K562 (cell line): ENCODE measurements at regions not wholly inside any gene's neighbourhood (a gene's known extent, or its start where the extent isn't known, plus 50 kb on each side); places are given as distances from the start of the nearest gene placed in this dataset.

Source experiments
- ATAC-seq: fragments of 200-7000 bp; cut with Tn5 transposase; 3 replicates; pipeline ENCODE4 v1.9.1; 2020; ENCODE audit warnings: moderate library complexity
- BruUV-seq: library from RNA; stranded (reverse); fragments of 400-500 nt; replicated peaks from 2 replicates; lab custom pipeline; 2021; lab: Mats Ljungman, UMichigan
- CTCF ChIA-PET: fragments of 300-600 bp; formaldehyde crosslinking; extraction: SDS; loops from one replicate; lab custom pipeline; 2021; ENCODE audit warnings: low intra/inter-chr PET ratio; lab: Yijun Ruan, JAX
- POLR2A ChIA-PET: fragments of 300-600, 350-650 bp; sonication (Branson Sonifier 250); formaldehyde crosslinking; extraction: SDS; loops from one replicate; lab custom pipeline; 2021; ENCODE audit warnings: antibody characterized with exemption, inconsistent platforms; lab: Yijun Ruan, JAX
- DNase-seq, 4 experiments: peaks; one replicate each; pipeline versions ENCODE4 v3.0.0 to v3.0.0-alpha.2; 2011 to 2018; ENCODE audit warnings: low spot score in 3 of 4, mixed read lengths in 3 of 4; ENCODE audit errors: extremely low read depth in 1 of 4
- FAIRE-seq: peaks from 2 replicates; lab custom pipeline; 2011; peaks lifted over from hg19 to GRCh38; lab: Jason Lieb, UNC
- H2AFZ ChIP-seq: 2 replicates; pipeline ENCODE4 v1.6.0; 2011; ENCODE audit warnings: low read depth, low read length, control low read depth, inconsistent platforms
- H3K27ac ChIP-seq: fragments of 200-600 bp; 3 replicates; pipeline ENCODE4 v1.8.0; 2011; ENCODE audit warnings: low read depth, mild to moderate bottlenecking, control low read depth, inconsistent platforms, low read length, moderate library complexity, mixed read lengths; ENCODE audit errors: extremely low read depth
- H3K27me3 ChIP-seq, 2 experiments: fragments of 300-600 bp in 1 of 2; 2 replicates in 1 of 2; 3 replicates in 1 of 2; pipeline versions ENCODE4 v1.6.0 to v1.8.0; 2011; ENCODE audit warnings: inconsistent platforms in 2 of 2, low read length in 2 of 2, mild to moderate bottlenecking in 1 of 2, mixed read lengths in 1 of 2, moderate library complexity in 1 of 2; ENCODE audit not compliant: control insufficient read depth in 2 of 2, insufficient read depth in 2 of 2
- H3K36me3 ChIP-seq: fragments of 300-600 bp; 3 replicates; pipeline ENCODE4 v1.8.0; 2011; ENCODE audit warnings: mild to moderate bottlenecking, low read length, inconsistent platforms; ENCODE audit not compliant: control insufficient read depth, insufficient read depth
- H3K4me1 ChIP-seq, 2 experiments: fragments of 200-600 bp in 1 of 2; replicated peaks in 1 of 2; 2 replicates in 1 of 2; 3 replicates in 1 of 2; pipeline versions ENCODE4 v1.5.1 to v1.8.0; 2011; ENCODE audit warnings: inconsistent platforms in 2 of 2, low read length in 2 of 2, mild to moderate bottlenecking in 1 of 2, mixed read lengths in 1 of 2, moderate library complexity in 1 of 2; ENCODE audit not compliant: control insufficient read depth in 2 of 2, insufficient read depth in 2 of 2
- H3K4me2 ChIP-seq: 2 replicates; pipeline ENCODE4 v1.6.1; 2011; ENCODE audit warnings: low read length, control low read depth, inconsistent platforms, mixed read lengths; ENCODE audit not compliant: insufficient read depth
- H3K4me3 ChIP-seq: fragments of 200-600 bp; sonication (generic), shearing (Covaris generic); 2 replicates; pipeline ENCODE4 v1.5.1; 2016; ENCODE audit warnings: control low read depth, inconsistent platforms
- H3K79me2 ChIP-seq: fragments of 200-600 bp; 3 replicates; pipeline ENCODE4 v1.8.0; 2011; ENCODE audit warnings: low read length, inconsistent platforms; ENCODE audit not compliant: control insufficient read depth, insufficient read depth
- H3K9ac ChIP-seq, 2 experiments: 2 replicates each; pipeline versions ENCODE4 v1.6.0 to v1.6.1; 2011; ENCODE audit warnings: low read depth in 2 of 2, low read length in 2 of 2, control low read depth in 1 of 2, inconsistent platforms in 1 of 2, mild to moderate bottlenecking in 1 of 2, mixed read lengths in 1 of 2; ENCODE audit not compliant: insufficient read depth in 1 of 2
- H3K9me1 ChIP-seq: one replicate; pipeline ENCODE4 v1.6.0; 2011; ENCODE audit warnings: inconsistent platforms, mild to moderate bottlenecking, low read length, moderate library complexity; ENCODE audit not compliant: control insufficient read depth, insufficient read depth
- H3K9me3 ChIP-seq: replicated peaks from 2 replicates; pipeline ENCODE4 v1.5.1; 2011; ENCODE audit warnings: low read depth, low read length, inconsistent platforms; ENCODE audit not compliant: control insufficient read depth, insufficient read depth
- H4K20me1 ChIP-seq: replicated peaks from 2 replicates; pipeline ENCODE4 v1.6.1; 2011; ENCODE audit warnings: low read length, inconsistent platforms, mixed read lengths; ENCODE audit not compliant: control insufficient read depth, insufficient read depth
- KLF13 ChIP-seq: fragments of 450-650 bp; IDR thresholded peaks from 2 replicates; pipeline ENCODE4 v1.6.1; 2016; ENCODE audit warnings: missing genetic modification characterization, low read depth, mild to moderate bottlenecking, missing compliant biosample characterization, moderate library complexity, borderline replicate concordance
- MXI1 ChIP-seq: IDR thresholded peaks from 2 replicates; pipeline ENCODE4 v1.6.1; 2011; ENCODE audit warnings: low read depth, mild to moderate bottlenecking, improper control_type of control experiment, low read length
- POLR2B ChIP-seq: fragments of 450-650 bp; IDR thresholded peaks from 2 replicates; pipeline ENCODE4 v1.6.1; 2018; ENCODE audit warnings: low read depth; ENCODE audit not compliant: partially characterized antibody
- POLR3A ChIP-seq: IDR thresholded peaks from 2 replicates; pipeline ENCODE4 v1.6.1; 2011; ENCODE audit warnings: borderline replicate concordance, mild to moderate bottlenecking, moderate library complexity; ENCODE audit not compliant: insufficient read length, insufficient read depth; ENCODE audit errors: extremely low read depth
- RNF2 ChIP-seq: sonication (generic); IDR thresholded peaks from 2 replicates; pipeline ENCODE4 v1.6.1; 2016
- SIX5 ChIP-seq, 2 experiments: IDR thresholded peaks; 2 replicates each; pipeline ENCODE4 v1.6.1; 2011; ENCODE audit warnings: low read length in 2 of 2, borderline replicate concordance in 1 of 2, low read depth in 1 of 2, mild to moderate bottlenecking in 1 of 2, moderate library complexity in 1 of 2; ENCODE audit not compliant: insufficient read depth in 1 of 2
- ZFP30 ChIP-seq: fragments of 250-450 bp; sonication (Bioruptor Pico); IDR thresholded peaks from 2 replicates; pipeline ENCODE4 v1.8.0; 2022; ENCODE audit warnings: moderate library complexity, mild to moderate bottlenecking, inconsistent platforms, borderline replicate concordance
- WGBS: fragments of 100-300 bp; shearing (Covaris generic); methylation state at CpG from one replicate; pipeline ENCODE4 v1.1.6; 2016; ENCODE audit warnings: low coverage, mixed read lengths; ENCODE audit not compliant: insufficient coverage; ENCODE audit errors: missing lambda C conversion rate; 5-methylcytosine and 5-hydroxymethylcytosine counted together
- in situ Hi-C: fragments of 300-500 bp; cut with MboI; formaldehyde crosslinking; loops from 4 replicates; pipeline ENCODE4 v1.15.0; 2018; ENCODE audit warnings: inconsistent platforms, mixed read lengths
- intact Hi-C: fragments of 100-400 bp; cut with micrococcal nuclease; formaldehyde crosslinking; loops from 2 replicates; pipeline ENCODE4 v1.14.2; 2022
- TF ChIP-seq, protein P1 (sequence below): fragments of 200-400 bp; formaldehyde crosslinking; IDR thresholded peaks from 2 replicates; pipeline ENCODE4 v1.6.1; 2017; ENCODE audit warnings: mild to moderate bottlenecking, low read depth, low read length, moderate library complexity
- TF ChIP-seq, protein P2 (sequence below): fragments of 250-450 bp; sonication (Bioruptor Pico); IDR thresholded peaks from 2 replicates; pipeline ENCODE4 v1.5.1; 2021; ENCODE audit warnings: mild to moderate bottlenecking
- TF ChIP-seq, protein P3 (sequence below), 2 experiments: IDR thresholded peaks in 1 of 2; conservative IDR thresholded peaks in 1 of 2; 2 replicates each; pipeline ENCODE4 v1.6.1; 2016; ENCODE audit warnings: low read depth in 2 of 2, mild to moderate bottlenecking in 1 of 2, missing compliant biosample characterization in 1 of 2, missing genetic modification characterization in 1 of 2, moderate library complexity in 1 of 2

DNA sequence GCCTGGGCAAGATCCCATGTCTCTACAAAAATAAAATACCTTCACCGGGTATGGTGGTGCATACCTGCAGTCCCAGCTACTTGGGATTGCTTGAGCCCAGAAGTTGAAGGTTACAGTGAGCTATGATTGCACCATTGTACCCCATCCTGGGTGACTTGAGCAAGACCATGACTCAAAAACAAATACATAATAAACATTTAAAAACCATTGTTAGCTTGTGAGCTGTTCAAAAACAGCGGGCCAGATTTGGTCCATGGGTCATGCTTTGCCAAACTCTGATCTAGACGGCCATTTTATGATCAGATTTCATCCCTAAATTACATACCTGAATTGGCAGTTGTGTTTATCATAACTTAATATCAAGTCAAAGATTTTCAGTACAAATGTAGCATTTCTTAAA is 76.0 kb upstream of the GPM6B start:
- TF ChIP-seq SIX5 (IDR thresholded peaks at IDR 0.05; ENCODE audit: borderline replicate concordance in 1 of 2, insufficient read depth in 1 of 2, low read depth in 1 of 2, low read length in 2 of 2), result no peak
- no peak for TF ChIP-seq KLF13 (tag)
- TF ChIP-seq, protein P1, sequence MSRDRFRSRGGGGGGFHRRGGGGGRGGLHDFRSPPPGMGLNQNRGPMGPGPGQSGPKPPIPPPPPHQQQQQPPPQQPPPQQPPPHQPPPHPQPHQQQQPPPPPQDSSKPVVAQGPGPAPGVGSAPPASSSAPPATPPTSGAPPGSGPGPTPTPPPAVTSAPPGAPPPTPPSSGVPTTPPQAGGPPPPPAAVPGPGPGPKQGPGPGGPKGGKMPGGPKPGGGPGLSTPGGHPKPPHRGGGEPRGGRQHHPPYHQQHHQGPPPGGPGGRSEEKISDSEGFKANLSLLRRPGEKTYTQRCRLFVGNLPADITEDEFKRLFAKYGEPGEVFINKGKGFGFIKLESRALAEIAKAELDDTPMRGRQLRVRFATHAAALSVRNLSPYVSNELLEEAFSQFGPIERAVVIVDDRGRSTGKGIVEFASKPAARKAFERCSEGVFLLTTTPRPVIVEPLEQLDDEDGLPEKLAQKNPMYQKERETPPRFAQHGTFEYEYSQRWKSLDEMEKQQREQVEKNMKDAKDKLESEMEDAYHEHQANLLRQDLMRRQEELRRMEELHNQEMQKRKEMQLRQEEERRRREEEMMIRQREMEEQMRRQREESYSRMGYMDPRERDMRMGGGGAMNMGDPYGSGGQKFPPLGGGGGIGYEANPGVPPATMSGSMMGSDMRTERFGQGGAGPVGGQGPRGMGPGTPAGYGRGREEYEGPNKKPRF, result no peak
- TF ChIP-seq, protein P2, sequence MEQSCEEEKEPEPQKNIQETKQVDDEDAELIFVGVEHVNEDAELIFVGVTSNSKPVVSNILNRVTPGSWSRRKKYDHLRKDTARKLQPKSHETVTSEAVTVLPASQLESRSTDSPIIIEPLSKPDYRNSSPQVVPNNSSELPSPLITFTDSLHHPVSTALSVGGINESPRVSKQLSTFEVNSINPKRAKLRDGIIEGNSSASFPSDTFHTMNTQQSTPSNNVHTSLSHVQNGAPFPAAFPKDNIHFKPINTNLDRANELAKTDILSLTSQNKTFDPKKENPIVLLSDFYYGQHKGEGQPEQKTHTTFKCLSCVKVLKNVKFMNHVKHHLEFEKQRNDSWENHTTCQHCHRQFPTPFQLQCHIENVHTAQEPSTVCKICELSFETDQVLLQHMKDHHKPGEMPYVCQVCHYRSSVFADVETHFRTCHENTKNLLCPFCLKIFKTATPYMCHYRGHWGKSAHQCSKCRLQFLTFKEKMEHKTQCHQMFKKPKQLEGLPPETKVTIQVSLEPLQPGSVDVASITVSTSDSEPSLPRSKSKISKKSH (CRISPR knock-in tag), result no peak
- no peak for TF ChIP-seq ZFP30 (CRISPR knock-in tag)
- TF ChIP-seq, protein P3, sequence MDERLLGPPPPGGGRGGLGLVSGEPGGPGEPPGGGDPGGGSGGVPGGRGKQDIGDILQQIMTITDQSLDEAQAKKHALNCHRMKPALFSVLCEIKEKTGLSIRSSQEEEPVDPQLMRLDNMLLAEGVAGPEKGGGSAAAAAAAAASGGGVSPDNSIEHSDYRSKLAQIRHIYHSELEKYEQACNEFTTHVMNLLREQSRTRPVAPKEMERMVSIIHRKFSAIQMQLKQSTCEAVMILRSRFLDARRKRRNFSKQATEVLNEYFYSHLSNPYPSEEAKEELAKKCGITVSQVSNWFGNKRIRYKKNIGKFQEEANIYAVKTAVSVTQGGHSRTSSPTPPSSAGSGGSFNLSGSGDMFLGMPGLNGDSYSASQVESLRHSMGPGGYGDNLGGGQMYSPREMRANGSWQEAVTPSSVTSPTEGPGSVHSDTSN (CRISPR knock-in tag; IDR thresholded peaks at IDR 0.05; ENCODE audit: low read depth), result no peak
- TF ChIP-seq, protein P3 (tag; conservative IDR thresholded peaks at IDR 0.05; ENCODE audit: low read depth), result no peak
- TF ChIP-seq MXI1, result no peak
- no peak for TF ChIP-seq POLR3A
- no peak for TF ChIP-seq RNF2
- no peak for TF ChIP-seq POLR2B
- Histone ChIP-seq H2AFZ (no peak overlapping the region), H3K36me3 (no peaks in the 10 kb centered on the region), H3K9me1 (no peaks in the 10 kb centered on the region), H3K4me1 (no peaks in the 10 kb centered on the region), H3K4me3 (no peak overlapping the region), H3K4me2 (no peak overlapping the region), H3K79me2 (no peaks in the 10 kb centered on the region), H3K27ac (no peak overlapping the region), H4K20me1 (no peaks in the 10 kb centered on the region), H3K9ac (no peak overlapping the region), H3K27me3 (no peaks in the 10 kb centered on the region; a peak in 2 of 5 replicates), H3K9me3 (no peaks in the 10 kb centered on the region)
- in situ Hi-C loops, result no loop called here
- CTCF ChIA-PET, result no interaction called here
- POLR2A ChIA-PET, result no interaction called here
- no peak for DNase-seq
- intact Hi-C loops, result no loop called here
- 0% methylated on average over 3 of the region's 3 CpGs for WGBS
- FAIRE-seq, result no peak
- no peak for ATAC-seq
- BruUV-seq, result no TSS peak
